ENCODE measurements at regions not wholly inside any gene's neighbourhood (a gene's known extent, or its start where the extent isn't known, plus 50 kb on each side); places are given as distances from the start of the nearest gene placed in this dataset.

DNA sequence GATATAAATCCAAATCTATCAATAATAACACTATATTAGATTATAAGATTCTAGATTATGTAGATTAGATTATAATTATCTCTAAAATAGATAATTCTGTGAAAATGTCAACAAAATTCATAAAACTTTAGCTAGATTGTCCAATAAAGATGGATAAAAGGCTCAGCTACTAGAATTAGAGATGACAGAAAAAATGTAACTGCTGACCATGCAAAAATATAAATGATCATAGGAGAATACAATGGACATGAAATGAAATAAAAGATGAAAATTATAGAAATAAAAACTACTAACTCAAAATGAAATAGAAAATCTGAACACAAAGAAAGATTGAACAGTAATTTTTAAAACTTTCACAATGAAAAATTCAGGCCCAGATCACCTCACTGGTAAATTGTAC is 1332.1 kb upstream of the CELF2 start:
- Mint-ChIP-seq H3K4me1 (peaks cover 1% of the 10 kb centered on the region), H3K27ac (no peak overlapping the region), H3K4me3 (no peak overlapping the region), H3K36me3 (no peaks in the 10 kb centered on the region), H3K27me3 (no peaks in the 10 kb centered on the region), H3K9me3 (no peaks in the 10 kb centered on the region)
- POLR2A ChIA-PET, result no interaction called here
- no peak for ATAC-seq (ENCODE audit: low read depth)
- no peak for DNase-seq

DNA sequence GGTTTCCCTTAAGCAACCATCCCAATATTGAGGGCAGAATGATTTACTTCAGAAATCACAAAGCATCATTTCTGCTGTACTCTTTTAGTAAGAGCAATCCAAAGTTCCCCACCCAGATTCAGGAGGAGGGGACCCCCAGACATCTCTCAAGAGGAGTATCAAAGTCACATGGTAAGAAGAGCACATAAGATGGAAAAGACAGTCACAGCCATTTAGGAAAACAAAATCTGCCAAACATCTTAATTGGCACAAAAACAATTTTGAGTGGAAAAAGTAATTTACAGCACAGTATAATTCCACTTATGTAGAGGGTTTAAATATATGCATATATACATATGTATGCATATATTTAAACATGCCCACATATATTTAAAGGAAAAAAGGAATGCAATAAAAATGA is 1329.0 kb upstream of the CELF2 start:
- no peaks in the 10 kb centered on the region for H3K36me3 Mint-ChIP-seq
- POLR2A ChIA-PET, result no interaction called here
- no peak for ATAC-seq (ENCODE audit: low read depth)
- H3K4me3 Mint-ChIP-seq, result no peak overlapping the region
- no peak for DNase-seq
- H3K4me1 Mint-ChIP-seq, result peaks cover 2% of the 10 kb centered on the region
- H3K9me3 Mint-ChIP-seq, result peaks cover 1% of the 10 kb centered on the region
- no peaks in the 10 kb centered on the region for H3K27me3 Mint-ChIP-seq
- no peak overlapping the region for H3K27ac Mint-ChIP-seq

GRCh38 chr10:9707216-9707615 is 1310.5 kb upstream of the CELF2 start:
- no peak for ATAC-seq (ENCODE audit: low read depth)
- H3K9me3 Mint-ChIP-seq, result peaks cover 2% of the 10 kb centered on the region

DNA sequence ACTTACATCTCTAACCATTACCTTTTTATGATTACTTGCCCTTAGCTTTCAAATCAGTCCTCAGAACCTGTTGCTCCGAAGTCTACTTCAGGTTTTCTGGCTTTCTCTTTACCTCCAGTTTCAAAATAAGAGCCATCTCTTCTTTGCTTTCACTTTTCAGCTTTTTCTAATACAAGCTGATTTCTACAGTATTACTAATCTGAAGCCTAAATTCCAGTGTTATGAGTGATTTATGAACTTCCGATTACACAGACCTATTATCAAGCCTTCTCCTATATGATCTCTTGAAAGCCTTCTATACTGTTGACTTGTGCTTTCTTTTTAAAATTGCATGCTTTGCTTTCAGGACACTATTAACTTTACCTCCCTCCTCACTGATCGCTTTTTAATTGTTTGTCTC is 1307.8 kb upstream of the CELF2 start:
- H3K4me1 Mint-ChIP-seq, result no peaks in the 10 kb centered on the region
- POLR2A ChIA-PET, result no interaction called here
- no peak for ATAC-seq (ENCODE audit: low read depth)
- no peaks in the 10 kb centered on the region for H3K27me3 Mint-ChIP-seq
- no peak overlapping the region for H3K27ac Mint-ChIP-seq
- H3K36me3 Mint-ChIP-seq, result peaks cover 1% of the 10 kb centered on the region
- no peak for DNase-seq
- no peak overlapping the region for H3K4me3 Mint-ChIP-seq
- peaks cover 4% of the 10 kb centered on the region for H3K9me3 Mint-ChIP-seq

More at GRCh38 chr10:9707216-9707615, 1310.5 kb upstream of the CELF2 start:
- Mint-ChIP-seq H3K27ac (no peak overlapping the region), H3K27me3 (no peaks in the 10 kb centered on the region), H3K36me3 (no peaks in the 10 kb centered on the region), H3K4me1 (no peaks in the 10 kb centered on the region), H3K4me3 (no peak overlapping the region)
- POLR2A ChIA-PET, result no interaction called here
- DNase-seq, result no peak

GRCh38 chr10:9712393-9712792 is 1305.3 kb upstream of the CELF2 start:
- H3K27ac Mint-ChIP-seq, result no peak overlapping the region
- H3K36me3 Mint-ChIP-seq, result peaks cover 1% of the 10 kb centered on the region
- DNase-seq, result no peak
- no peak overlapping the region for H3K4me3 Mint-ChIP-seq
- POLR2A ChIA-PET, result no interaction called here
- no peaks in the 10 kb centered on the region for H3K4me1 Mint-ChIP-seq
- H3K27me3 Mint-ChIP-seq, result no peaks in the 10 kb centered on the region
- H3K9me3 Mint-ChIP-seq, result peaks cover 4% of the 10 kb centered on the region
- ATAC-seq (ENCODE audit: low read depth), result no peak

GRCh38 chr10:9719246-9719645 is 1298.4 kb upstream of the CELF2 start:
- no peak overlapping the region for H3K27ac Mint-ChIP-seq
- H3K4me1 Mint-ChIP-seq, result no peaks in the 10 kb centered on the region
- ATAC-seq (ENCODE audit: low read depth) (no peak), DNase-seq (no peak)
- POLR2A ChIA-PET, result no interaction called here
- peaks cover 3% of the 10 kb centered on the region for H3K9me3 Mint-ChIP-seq
- H3K4me3 Mint-ChIP-seq, result no peak overlapping the region
- H3K36me3 Mint-ChIP-seq, result no peaks in the 10 kb centered on the region
- no peaks in the 10 kb centered on the region for H3K27me3 Mint-ChIP-seq

DNA sequence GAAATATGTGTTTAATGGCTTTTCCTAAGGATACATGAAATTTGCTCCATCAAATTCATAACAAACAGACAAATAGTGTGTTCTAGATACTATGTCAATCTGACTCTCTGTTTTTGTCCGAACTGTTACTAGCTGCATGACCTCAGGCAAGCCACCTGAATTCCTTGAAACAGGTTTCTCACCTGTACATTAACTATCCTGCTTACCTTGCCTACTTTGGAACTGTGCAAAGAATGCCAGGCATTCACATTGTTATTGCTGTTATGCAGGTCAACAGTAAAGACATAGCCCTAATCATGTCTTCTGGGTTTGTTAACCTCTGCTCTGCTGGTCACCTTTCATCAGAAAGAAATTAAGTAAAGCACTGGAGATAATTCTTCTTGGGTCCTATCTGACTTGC is 1283.9 kb upstream of the CELF2 start:
- H3K4me1 Mint-ChIP-seq, result no peaks in the 10 kb centered on the region
- no peak for DNase-seq
- H3K9me3 Mint-ChIP-seq, result no peaks in the 10 kb centered on the region
- ATAC-seq (ENCODE audit: low read depth), result no peak
- no peaks in the 10 kb centered on the region for H3K36me3 Mint-ChIP-seq
- no peak overlapping the region for H3K4me3 Mint-ChIP-seq
- POLR2A ChIA-PET, result no interaction called here
- no peak overlapping the region for H3K27ac Mint-ChIP-seq
- no peaks in the 10 kb centered on the region for H3K27me3 Mint-ChIP-seq

DNA sequence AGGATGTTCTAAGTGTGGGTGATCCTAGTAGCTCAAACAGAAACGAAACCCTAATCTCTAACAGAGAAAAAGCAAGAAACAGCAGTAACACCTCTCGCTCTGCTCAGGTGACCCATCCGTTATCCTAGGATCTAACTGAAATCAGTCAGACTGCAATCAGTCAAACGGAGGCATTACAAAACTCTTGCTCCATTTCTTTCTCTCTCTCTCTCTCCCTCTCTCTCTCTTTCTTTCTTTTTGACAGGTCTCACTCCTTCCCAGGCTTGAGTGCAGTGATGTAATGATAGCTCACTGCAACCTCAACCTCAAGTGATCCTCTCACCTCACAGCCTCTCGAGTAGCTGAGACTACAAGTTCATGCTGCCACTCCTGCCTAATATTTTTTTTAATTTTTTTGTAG is 1283.5 kb upstream of the CELF2 start:
- Mint-ChIP-seq H3K27ac (no peak overlapping the region), H3K36me3 (no peaks in the 10 kb centered on the region), H3K4me3 (no peak overlapping the region), H3K27me3 (no peaks in the 10 kb centered on the region), H3K4me1 (no peaks in the 10 kb centered on the region), H3K9me3 (no peaks in the 10 kb centered on the region)
- POLR2A ChIA-PET, result no interaction called here
- no peak for DNase-seq
- ATAC-seq (ENCODE audit: low read depth), result no peak

DNA sequence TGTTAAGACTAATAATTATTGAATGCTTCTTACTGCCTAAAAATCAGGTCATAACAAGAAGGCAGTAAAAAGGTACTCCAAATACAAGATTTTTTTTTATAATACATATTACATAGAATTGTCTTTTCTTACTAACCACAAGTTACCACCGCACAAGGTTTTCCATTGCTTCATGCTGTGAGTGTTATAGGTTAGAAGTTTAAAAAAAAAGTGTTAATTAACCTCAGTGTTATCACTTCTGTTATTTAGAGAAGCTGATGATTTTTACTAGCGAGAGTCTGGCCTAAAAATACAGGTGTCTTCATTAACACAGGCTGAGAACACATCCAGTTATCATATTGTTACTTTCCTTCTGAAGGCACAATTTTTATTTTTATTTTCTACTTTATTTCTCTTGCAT is 1281.9 kb upstream of the CELF2 start:
- Mint-ChIP-seq H3K27ac (no peak overlapping the region), H3K4me1 (no peaks in the 10 kb centered on the region), H3K9me3 (no peaks in the 10 kb centered on the region), H3K36me3 (no peaks in the 10 kb centered on the region), H3K27me3 (no peaks in the 10 kb centered on the region), H3K4me3 (no peak overlapping the region)
- no peak for DNase-seq
- no peak for ATAC-seq (ENCODE audit: low read depth)
- POLR2A ChIA-PET, result no interaction called here

DNA sequence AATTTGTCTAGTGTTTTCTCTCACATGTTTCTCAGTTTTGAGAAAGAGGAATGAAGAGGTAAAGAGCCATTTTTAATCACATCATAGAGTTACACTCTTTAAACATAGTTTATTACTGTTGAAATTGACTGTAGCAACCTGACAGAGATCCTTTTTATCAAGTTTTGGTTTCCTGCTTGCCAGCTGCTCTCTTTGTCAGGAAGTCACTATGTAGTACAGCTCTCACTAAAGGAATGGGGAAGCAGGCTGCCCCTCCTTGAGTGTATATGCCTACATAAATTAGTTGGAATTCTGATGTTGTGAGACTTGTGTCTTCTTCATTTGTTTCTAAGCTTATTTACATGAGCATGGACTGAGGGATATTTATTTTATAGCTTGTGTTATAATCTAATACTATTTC is 1274.0 kb upstream of the CELF2 start:
- H3K27ac Mint-ChIP-seq, result no peak overlapping the region

DNA sequence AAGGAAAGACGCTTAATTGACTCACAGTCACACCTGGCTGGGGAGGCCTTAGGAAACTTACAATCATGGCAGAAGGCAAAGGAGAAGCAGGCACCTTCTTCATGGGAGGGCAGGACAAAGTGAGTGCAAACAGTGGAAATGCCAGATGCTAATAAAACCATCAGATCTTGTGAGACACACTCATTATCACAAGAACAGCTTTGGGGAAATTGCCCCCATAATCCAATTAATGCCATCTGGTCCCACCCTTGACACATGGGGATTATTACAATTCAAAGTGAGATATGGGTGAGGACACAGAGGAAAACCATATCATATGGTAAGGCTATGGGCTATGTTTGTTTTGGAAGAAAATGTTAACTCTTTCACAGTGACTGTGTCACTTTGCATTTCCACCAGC is 1272.5 kb upstream of the CELF2 start:
- Mint-ChIP-seq H3K4me1 (no peaks in the 10 kb centered on the region), H3K36me3 (no peaks in the 10 kb centered on the region), H3K9me3 (no peaks in the 10 kb centered on the region), H3K27me3 (no peaks in the 10 kb centered on the region), H3K27ac (no peak overlapping the region), H3K4me3 (no peak overlapping the region)
- DNase-seq (no peak), ATAC-seq (ENCODE audit: low read depth) (no peak)
- POLR2A ChIA-PET, result no interaction called here

More for the DNA sequence above, 1274.0 kb upstream of the CELF2 start:
- no peak for ATAC-seq (ENCODE audit: low read depth)
- Mint-ChIP-seq H3K4me1 (no peaks in the 10 kb centered on the region), H3K36me3 (no peaks in the 10 kb centered on the region), H3K9me3 (no peaks in the 10 kb centered on the region), H3K27me3 (no peaks in the 10 kb centered on the region), H3K4me3 (no peak overlapping the region)
- POLR2A ChIA-PET, result no interaction called here
- no peak for DNase-seq

DNA sequence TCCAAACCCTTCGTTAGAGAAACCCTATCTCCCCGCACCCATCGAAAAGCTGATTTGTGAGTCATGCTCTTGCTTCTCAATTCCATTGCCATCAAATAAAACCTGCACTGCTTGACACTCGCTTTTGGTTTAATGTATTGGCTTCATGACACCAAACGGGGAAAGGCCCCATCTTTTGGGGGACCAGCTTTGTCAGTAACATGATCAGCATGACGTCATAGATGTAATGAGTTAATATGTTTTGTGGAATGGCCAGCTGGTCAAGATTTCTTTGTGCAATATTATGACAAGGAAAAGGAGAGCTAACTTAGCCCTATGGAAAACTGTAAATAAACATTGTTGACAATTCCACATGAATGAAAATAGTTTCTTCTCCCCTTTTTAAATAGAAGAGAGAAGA is 1260.5 kb upstream of the CELF2 start:
- no peak overlapping the region for H3K27ac Mint-ChIP-seq
- no peaks in the 10 kb centered on the region for H3K36me3 Mint-ChIP-seq
- ATAC-seq (ENCODE audit: low read depth), result no peak
- no peak overlapping the region for H3K4me3 Mint-ChIP-seq
- H3K9me3 Mint-ChIP-seq, result peaks cover 2% of the 10 kb centered on the region
- POLR2A ChIA-PET, result no interaction called here
- no peaks in the 10 kb centered on the region for H3K27me3 Mint-ChIP-seq
- DNase-seq, result no peak
- no peaks in the 10 kb centered on the region for H3K4me1 Mint-ChIP-seq

DNA sequence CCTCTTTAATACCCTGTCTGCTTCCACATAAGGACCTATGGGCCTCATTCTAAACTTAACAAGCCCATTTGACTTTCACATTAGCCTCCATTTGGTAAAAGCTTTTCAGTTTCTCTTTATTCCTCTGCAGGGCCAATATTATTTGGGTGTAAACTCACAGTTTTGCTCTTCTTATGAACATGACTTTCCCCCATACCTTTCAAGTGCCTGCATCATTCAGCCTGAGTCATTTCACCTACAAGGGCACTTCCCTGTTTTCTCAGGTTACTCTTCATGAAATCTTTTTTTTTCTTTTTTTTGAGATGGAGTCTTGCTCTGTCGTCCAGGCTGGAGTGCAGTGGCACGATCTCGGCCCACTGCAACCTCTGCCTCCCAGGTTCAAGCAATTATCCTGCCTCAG is 1258.1 kb upstream of the CELF2 start:
- DNase-seq (no peak), ATAC-seq (ENCODE audit: low read depth) (no peak)
- no peaks in the 10 kb centered on the region for H3K36me3 Mint-ChIP-seq
- H3K4me1 Mint-ChIP-seq, result no peaks in the 10 kb centered on the region
- POLR2A ChIA-PET, result no interaction called here
- no peak overlapping the region for H3K4me3 Mint-ChIP-seq
- peaks cover 2% of the 10 kb centered on the region for H3K9me3 Mint-ChIP-seq
- no peak overlapping the region for H3K27ac Mint-ChIP-seq
- no peaks in the 10 kb centered on the region for H3K27me3 Mint-ChIP-seq

DNA sequence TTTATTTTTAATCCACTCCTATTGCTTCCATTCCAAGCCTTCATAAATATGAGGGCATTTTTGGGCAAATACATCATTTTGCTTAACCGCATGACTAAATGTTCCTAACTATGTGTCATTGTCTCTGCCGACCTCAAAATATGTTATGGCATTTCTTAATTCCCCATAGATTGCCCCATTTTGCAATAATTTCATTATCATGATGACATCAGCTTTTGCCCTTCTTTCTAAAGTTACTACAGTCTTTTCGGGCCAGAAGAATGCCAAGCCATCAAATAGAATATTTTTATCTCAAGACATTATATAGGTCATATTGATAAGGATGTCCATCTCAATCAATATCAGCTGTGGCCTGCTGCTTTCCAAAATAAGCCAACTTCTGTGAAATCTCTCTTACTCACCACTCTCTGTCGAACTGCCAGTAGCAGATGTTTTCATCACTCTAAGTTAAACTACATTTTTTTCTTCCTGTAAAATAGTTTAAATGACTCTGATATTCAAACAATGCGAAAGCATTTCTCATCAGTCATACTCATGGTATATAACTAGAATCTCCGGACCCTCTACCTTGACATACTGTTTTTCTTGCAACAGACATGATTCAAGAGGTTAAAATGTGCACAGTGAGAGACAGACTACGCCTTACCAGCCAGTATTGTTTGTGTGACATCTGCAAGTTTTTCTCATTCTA is 1254.6 kb upstream of the CELF2 start:
- H3K27me3 Mint-ChIP-seq, result no peaks in the 10 kb centered on the region
- POLR2A ChIA-PET, result no interaction called here
- H3K27ac Mint-ChIP-seq, result no peak overlapping the region
- H3K9me3 Mint-ChIP-seq, result peaks cover 2% of the 10 kb centered on the region
- H3K4me3 Mint-ChIP-seq, result no peak overlapping the region
- no peak for ATAC-seq (ENCODE audit: low read depth)
- no peaks in the 10 kb centered on the region for H3K4me1 Mint-ChIP-seq
- H3K36me3 Mint-ChIP-seq, result no peaks in the 10 kb centered on the region
- no peak for DNase-seq

- DNase-seq, result no peak
- no peaks in the 10 kb centered on the region for H3K4me1 Mint-ChIP-seq
- H3K27ac Mint-ChIP-seq, result no peak overlapping the region
- no peaks in the 10 kb centered on the region for H3K9me3 Mint-ChIP-seq
- POLR2A ChIA-PET, result no interaction called here
- H3K36me3 Mint-ChIP-seq, result no peaks in the 10 kb centered on the region
- no peak overlapping the region for H3K4me3 Mint-ChIP-seq
- no peak for ATAC-seq (ENCODE audit: low read depth)
- no peaks in the 10 kb centered on the region for H3K27me3 Mint-ChIP-seq
Measured at GRCh38 chr10:9766762-9767161, 1250.9 kb upstream of the CELF2 start.

Measured in activated naive CD8-positive, alpha-beta T cell treated with anti-CD3 and anti-CD28 coated beads, Interleukin-2, amount 10 ng/mL, durations not matched to agents 7 days and 5 days (primary cell).